C4-2B (cell line): ENCODE measurements at regions not wholly inside any gene's neighbourhood (a gene's known extent, or its start where the extent isn't known, plus 50 kb on each side); places are given as distances from the start of the nearest gene placed in this dataset.
"Not testable (repeated sequence)": the region's sequence is repeated elsewhere in the genome, so short reads cannot be mapped to it uniquely, and the experiment has no call there.

Experiments
- CTCF ChIP-seq: fragments of 450-650 bp; conservative IDR thresholded peaks from 2 replicates; pipeline ENCODE4 v1.5.1; 2017; ENCODE audit warnings: mild to moderate bottlenecking
- ZFX ChIP-seq: fragments of 450-650 bp; IDR thresholded peaks from 2 replicates; pipeline ENCODE4 v1.6.1; 2017

- not testable (repeated sequence) for TF ChIP-seq CTCF, ZFX
These were observed 97.7 kb upstream of the MPHOSPH6 start for GRCh38 chr16:82267675-82268074.
